ENCODE measurements at regions not wholly inside any gene's neighbourhood (a gene's known extent, or its start where the extent isn't known, plus 50 kb on each side); places are given as distances from the start of the nearest gene placed in this dataset.
A peak's percentile ranks its signal among the peaks of the same experiment; 100 is the strongest.
"Not testable (repeated sequence)": the region's sequence is repeated elsewhere in the genome, so short reads cannot be mapped to it uniquely, and the experiment has no call there.

DNA sequence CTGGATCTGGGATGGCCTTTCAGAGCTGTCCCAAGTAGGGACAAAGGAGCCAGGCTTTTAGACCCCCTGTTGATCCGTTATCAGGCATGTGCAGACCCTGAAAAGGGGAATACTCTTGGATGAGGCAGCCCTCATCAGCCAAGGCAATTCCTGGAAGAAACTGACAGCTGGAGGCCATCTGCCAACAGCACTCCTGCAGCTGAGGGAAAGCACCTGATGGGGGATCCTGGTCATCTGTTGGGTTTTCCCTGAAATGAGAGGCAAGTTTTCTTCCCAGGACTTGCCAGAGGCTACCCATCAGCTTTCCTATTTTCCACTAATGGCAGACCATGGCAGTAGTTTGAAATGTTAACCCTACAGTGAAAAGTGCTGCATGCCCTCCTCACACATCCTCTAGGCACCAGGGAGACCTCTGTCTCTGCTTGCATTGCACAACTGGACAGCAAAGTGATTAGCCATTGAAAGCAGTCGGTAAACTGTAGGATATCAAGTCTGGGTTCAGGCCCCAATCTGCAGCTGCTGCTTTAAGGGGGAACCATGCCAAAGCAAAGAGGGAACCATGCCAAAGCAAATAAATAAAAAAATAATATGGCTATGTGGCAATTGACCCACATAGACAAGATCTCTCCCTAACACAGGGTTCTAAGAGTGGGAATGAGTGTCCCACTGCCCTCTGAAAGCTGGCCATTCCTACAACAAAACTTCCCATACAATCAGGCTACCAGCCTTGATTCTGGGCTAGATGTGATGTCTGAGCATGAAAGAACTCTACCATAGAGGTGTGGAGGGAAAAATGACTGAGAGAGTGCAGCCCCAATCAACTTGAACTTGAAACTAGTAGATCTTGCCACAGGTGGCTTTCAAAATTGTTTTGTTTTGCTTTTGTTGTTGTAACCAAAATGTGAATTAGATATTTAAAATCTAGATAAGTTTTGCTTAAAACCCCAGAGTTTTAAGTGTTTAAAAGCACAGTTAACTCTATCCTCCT lies 232.0 kb upstream of the STT3B start:
- no peak for DNase-seq

DNA sequence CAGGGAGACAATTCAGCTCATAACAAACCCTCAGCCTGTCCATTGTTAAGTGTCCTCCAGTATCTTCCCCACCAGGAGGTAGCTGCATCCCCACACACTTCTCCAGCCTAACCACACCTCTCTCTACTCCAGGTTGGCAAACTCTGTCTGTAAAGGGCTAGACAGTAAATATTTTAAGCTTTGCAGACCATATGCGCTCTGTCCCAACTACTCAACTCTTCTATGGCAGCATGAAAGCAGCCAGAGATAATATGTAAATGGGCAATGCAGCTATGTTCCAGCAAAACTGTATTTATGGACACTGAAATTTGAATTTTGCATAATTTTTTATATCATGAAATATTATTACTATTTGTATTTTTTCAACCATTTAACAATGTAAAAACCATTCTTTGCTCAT lies 230.4 kb upstream of the STT3B start:
- DNase-seq, result no peak

DNA sequence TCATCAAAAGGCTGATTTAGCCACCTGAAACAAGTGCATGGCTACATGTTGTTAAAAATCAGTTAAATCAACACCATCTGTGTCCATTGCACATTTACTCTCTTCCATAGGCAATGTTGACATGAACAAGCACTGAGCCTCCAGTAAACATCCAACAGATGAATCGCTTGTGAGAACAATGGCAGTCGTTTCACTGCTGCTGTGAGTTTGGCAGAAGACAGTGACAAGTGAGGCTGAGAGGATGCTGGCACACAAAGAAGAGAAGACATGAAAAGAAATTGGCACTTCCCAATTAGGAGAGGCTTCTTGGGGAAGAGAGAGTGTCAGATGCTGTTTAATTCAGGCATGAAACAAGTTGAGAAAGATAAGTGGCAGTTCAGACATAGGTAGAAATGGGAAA lies 227.4 kb upstream of the STT3B start:
- DNase-seq, result no peak

DNA sequence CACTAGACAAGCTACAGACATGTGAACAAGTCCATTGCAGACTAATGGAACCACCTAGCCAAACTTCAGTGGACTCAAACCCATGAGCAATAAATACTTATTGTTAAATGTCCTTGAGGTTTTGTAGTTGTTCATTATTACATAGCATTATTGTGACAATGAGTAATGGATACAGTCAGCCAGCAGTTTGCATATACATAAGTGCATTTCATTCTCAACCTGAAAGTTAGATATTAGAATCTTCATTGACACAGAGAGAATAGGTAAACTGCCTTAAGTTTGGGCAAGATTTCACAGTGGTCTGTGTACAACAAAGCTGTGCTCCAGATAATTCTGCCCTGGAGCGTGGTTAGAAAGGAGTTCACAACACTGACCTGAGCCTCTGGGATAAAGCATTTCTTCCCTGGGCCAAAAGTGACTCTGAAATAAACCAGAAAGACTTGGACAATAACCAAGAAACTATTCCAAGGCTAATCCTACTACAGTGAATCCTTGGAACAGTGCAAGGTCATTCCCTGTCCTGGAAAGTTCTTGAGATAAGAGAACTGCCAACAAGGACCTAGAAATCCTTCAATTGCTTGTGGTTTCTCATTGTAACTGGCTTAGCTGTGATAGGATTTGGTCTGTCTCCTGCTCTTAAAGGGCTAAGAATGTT lies 225.5 kb upstream of the STT3B start:
- no peak for DNase-seq

DNA sequence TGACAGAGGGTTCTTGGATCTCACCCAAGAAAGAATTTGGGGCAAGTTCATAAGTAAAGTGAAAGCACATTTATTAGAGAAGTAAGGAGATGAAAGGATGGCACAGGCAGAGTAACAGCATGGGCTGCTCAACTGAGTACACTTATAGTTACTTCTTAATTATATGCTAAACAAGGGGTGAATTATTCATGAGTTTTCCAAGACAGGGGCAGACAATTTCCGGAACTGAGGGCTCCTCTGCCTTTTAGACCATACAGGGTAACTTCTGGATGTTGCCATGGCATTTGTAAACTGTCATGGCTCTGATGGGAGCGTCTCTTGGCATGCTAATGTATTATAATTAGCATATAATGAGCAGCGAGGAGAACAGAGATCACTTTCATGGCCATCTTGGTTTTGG lies 221.2 kb upstream of the STT3B start:
- no peak for DNase-seq

DNA sequence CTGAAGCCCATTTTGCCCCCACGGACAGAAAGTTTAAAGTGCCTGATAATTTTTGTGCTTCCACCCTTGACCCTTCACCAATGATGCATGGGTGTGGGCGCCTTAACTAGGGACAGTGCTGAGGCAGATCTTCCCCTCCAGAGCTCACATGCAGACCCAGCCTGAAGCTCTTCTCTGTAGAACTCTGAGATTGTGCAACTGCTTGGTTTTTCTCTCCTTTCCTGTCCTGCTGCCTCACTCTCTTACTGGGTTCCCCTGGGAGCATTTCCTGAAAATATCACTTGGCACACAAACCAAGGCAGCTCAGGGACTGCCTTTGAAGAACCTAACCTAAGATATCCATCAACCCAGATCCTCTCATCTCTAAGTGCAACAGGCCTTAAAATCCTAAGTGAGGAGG lies 220.3 kb upstream of the STT3B start:
- no peak for DNase-seq

DNA sequence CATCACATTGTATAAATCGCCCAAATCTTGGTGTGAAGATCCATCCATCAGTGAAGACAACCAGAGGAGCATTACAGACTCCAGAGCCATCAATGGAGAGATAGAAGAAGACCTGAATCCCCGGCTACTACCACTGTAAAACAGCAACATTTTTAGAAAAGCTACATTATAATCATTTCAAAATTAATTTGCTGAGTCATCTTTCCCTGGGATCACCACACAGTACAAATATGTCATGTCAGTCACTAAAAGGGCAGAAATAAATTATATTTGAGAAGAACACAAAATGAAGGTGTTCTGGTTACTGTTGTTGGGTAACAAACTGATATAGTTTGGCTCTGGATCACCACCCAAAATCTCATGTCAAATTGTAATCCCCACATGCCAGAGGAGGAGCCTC lies 218.5 kb upstream of the STT3B start:
- no peak for DNase-seq

DNA sequence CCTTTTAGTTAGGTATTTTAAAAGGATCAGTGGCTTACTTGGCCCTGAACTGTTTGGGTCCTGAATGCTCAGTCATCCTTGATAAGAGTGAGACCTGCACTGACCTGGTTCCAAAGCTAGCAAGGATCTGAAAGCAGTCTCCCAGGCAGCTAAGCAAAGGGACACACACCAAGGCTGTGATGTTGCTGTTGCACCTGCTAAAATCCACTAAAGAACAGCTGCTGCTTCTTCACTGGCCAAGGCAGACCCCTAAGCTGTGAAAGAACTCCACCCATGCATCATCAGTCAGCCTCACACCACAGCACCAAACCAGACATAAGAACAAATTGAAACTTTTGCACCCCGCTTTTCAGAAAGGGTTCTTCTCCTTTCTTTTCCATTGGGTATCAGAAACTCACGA lies 213.4 kb upstream of the STT3B start:
- DNase-seq, result no peak

DNA sequence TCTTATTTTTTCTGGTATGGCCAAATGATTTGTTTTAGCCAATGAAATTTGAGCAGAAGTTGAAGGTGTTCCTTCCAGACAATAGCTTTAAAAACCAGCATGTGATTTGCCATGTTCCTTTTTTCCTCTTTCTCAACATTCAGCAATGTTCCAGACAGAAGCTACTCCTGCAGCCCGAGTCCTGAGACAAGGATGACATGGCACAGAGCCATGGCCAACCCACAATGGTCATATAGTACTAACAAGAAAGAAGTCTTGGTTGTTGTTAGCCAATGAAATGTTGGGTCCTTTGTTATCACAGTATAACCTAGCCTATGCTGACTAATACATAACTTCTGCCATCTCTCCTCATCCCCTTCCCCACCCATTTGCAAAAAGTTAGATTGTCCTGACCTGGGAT lies 211.1 kb upstream of the STT3B start:
- DNase-seq, result no peak

DNA sequence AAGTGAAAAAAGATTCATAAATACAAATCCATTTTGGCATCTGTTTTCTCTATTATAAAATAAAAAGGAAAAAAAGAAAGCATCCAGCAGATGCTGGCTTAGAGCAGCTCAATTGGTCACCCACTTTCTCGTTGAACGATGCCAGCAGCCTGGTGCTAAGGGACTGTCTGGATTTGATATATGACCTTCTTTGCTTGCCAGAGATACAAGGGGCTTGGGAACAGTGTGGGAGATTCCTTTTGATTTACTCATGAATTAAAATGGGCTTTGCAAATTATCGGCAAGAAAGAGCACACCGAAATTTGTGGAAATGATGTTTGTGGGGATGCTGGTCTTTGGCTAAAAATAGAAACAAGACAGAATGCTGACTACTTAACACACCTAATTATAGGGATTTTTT lies 210.3 kb upstream of the STT3B start:
- no peak for DNase-seq

DNA sequence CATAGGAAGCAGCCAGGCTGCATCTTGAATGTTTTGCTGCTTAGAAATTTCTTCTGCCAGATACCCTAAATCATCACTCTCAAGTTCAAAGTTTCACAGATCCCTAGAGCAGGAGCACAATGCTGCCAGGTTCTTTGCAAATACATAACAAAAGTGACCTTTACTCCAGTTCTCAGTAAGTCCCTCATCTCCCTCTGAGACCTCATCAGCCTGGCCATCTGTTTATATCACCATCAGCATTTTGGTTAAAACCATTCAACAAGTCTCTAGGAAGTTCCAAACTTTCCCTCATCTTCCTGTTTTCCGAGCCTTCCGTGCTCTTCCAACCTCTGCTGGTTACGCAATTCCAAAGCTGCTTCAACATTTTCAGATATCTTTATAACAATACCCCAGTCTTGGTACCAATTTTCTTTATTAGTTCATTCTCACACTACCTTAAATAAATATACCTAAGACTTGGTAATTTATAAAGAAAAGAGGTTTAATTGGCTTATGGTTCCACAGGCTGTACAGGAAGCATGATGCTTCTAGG lies 204.8 kb upstream of the STT3B start:
- not testable (repeated sequence) for DNase-seq

DNA sequence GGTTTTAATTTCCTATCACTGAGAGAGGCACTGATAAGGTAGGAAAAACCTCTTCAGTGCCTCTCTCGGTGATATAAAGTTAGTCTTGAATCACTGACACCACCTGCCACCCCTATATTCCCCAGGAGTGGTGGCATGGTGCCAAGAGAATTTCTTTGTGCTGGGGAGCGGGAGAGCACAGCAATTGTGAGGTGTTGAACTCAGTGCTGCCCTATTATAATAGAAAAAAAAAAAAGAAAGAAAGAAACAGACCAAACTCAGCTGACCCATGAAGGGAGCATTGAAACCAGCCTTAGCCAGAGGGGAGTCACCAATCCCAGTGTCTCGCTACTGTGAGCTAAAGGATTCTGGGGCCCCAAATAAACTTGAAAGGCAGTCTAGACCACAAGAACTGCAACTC lies 201.4 kb upstream of the STT3B start:
- DNase-seq, result no peak

DNA sequence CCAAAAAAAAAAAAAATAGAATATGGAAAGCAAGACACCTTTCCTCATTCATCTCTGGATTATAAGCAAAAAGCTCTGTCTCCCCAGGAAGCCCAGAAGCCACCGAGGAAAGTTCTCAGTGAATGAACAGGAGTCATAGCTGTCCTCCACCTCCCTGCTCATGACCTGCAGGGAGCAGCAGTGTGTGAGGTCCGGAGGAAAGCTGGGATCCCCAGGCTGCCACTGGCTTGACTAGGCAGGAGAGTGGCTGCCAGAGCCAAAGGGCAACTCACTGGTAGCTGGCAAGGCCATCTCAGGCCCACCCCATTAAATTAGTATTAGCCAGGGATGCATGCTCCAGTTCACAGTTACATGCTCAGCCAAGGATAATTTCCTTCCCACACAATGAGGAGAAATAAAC lies 191.6 kb upstream of the STT3B start:
- DNase-seq, result no peak

DNA sequence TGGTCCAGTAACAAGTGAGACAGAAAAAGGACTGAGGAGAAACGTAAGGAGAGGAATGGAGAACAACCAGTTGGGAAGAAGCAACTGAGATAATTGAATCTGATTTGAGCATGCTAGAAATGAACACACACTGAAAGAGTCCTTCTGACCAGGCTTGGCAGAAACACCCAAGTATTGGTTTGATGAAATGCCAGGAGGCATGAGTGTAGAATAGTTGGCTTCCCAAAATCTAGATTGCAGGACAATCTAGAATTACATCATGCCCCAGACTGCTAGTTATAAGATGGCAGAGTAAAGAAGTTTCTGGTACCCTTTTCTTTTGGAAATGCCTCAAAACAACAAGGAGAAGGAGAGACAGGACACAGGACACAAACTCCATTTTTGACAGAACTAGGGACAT lies 189.7 kb upstream of the STT3B start:
- no peak for DNase-seq

DNA sequence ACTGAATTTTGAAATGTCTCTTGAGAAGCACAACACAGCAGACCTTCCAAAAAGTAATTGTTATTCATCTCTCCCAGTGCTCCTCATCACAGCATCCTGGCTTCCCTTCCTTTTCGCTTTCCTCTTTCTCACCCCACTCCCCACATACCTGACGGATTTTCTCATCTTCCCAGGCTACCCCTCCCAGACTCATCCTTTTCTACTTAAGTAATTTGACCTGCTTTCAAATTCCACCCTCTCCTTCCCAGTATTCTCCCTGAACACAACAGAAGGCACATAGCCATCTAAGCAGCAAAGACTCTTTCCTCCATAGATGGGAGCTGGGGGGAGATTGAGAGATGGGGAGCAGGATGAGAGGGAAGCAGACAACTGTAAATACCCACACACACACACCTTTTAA lies 187.1 kb upstream of the STT3B start:
- no peak for DNase-seq

DNA sequence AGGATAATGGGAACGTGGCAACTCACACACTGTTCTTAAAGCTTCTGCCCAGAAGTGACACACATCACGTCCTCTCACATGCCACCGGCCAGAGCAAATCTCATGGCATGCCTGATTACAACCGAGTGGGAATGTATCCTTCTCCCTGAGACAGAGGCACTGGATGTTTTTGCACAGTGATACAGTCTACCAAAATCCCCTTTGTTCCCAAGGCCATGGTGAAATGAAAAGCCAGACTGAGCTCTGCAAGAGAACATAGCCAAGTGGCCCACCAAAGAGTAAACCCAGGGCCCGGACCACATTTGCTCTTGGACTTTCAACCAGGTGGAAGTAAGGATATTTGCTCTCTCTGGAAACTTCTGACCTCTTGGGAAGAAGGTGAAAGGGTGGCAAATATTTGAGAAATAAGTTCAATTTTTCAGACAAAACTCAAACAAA lies 186.2 kb upstream of the STT3B start:
- no peak for DNase-seq

DNA sequence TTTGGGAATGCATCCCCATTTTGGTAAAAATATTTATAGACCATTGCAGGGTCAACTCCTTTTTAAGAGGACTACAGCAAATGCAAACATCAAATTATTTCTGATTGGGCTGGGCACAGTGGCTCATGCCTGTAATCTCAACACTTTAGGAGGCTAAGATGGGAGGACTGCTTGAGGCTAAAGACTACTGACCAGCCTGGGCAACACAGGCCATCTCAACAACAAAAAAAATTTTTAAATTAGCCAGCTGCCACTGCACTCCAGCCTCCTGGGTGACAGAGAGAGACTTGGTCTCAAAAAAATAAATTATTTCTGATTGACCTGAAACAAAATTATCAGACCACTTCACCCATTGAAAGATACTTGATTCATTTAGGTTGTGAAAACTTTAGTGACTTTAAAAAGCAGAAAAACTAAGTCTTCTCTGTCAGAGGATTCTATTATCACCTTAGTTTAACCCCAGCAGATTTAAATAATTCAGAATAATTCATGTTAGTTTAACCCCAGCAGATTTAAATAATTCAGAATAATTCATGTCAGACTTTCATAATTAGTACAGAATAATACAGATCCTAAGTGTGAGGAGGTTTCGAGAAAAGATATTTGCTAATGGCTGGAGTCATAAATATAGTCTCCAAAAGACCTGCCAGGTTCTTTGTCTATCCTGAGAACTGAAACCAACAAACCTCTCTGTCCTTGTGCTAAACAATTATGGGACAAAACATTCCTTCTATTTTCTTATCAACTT lies 183.6 kb upstream of the STT3B start:
- no peak for DNase-seq

DNA sequence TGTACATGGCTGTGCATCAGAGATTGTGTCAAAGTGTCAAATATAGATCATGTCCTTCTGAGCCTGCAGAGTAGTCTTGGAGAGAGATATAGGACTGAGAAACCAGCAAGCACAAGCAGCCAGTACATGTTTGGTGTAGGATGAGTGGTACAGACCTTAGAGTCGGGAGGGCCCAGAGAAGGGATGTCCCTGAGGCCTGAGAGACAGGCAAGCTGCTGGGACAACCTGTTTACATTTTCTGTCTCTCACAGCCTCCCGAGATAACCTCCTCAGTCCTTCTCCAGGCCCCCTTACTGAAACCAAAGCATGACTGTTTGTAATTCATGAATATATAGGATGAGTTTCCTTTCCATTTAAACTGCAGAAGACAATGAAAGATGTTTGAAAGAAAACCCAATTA lies 182.4 kb upstream of the STT3B start:
- DNase-seq, result no peak

DNA sequence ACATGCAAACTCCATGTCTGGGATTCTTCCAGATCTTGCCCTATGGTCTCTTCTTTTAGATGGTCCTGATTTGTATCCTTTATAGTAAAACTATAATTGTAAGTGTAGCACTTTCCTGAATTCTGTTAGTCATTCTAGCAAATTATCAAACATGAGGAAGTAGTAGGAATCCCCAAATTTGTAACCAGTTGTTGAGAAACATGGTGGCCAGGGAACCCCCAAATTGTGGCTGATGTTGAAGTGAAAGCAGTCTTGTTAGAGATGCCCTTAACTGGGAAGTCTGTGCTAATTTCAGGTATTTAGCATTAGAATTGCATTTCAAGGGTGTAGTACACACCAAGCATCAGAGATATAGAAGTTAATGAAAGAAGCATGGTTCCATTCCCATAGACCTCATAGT lies 180.4 kb upstream of the STT3B start:
- peak; percentile 56 for DNase-seq

DNA sequence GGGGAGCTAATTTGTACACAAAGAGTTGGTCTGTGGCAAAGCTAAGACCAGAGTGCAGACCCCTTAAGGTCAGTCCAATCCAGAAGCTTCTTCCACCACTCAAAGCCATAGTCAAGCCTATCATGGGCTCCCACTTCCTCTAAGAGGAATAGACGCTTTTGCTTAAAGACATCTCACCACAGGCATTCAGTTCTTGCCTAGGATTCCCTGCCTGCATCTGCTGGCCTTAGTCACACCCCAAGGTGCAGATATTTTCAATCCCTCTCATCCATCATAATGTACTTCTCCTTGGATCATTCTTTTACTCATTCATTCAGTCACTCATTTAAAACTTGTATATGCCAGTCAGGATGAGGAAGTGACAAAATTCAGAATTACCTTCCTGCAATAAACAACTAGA lies 179.6 kb upstream of the STT3B start:
- DNase-seq, result no peak

DNA sequence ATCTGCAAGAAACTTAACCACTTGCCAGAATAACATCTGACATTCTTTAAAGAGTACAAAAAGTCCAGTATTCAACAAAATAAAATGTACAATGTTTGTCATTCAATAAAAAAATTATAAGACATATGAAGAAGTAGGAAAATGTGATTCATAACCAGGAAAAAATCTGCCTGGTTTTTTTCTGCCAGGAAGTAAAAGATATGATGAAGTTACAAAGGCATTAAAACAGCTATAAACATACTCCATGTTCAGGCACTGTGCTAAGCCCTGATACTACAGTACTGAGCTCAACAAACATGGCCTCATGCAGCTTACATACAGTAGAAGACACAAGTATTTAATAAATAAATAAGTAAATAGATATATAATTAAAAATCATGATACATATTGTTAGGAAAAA lies 178.4 kb upstream of the STT3B start:
- no peak for DNase-seq

DNA sequence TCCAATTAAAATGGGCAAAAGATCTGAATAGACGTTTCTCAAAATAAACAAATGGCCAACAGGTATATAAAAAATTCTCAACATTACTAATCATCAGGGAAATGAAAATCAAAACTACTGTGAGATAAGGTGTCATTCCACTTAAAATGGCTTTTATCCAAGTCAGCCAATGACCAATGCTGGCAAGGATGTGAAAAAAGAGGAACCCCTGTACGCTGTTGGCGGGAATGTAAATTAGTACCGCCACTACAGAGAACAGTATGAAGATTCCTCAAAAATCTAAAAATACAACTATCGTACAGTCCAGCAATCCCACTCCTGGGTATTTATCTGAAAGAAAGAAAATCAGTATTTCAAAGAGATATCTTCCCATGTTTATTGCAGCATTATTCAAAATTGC lies 176.9 kb upstream of the STT3B start:
- DNase-seq, result no peak

DNA sequence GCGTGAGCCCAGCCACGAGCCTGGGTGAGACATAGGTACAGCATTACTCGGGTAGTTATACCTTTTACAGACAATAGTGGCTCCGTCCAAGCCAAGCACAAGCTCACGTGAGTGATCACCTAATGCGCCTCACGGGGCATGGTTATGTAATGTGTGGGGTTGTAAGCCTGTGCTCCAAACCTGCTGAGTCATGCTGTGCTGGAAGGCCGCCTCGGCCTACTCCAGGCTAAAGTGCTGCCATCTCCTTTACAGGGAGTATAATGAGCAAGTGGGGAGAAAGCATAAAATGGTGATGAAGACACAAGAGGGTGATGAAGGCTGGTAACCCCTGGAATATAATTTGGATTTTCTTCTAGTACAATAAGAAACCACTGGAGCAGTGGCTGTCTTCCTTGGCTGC lies 175.8 kb upstream of the STT3B start:
- DNase-seq, result no peak

DNA sequence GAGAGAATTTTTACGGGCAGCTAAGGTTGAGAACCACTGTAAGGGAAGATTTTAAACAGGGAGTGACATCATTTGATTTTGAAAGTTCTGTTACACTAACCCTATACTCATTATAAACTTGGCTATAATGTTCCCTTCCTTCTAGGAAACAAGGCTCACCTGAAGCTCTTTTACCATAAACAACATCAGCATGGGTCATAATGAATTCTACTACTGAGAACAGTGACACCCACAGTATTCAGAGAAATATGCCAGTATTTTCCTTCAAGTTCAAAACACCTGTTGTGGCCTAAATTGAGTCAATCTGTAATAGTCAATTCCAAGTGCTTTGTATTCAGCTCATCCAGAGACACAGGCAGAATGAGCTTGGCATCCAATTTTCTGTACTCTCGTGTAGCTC lies 175.3 kb upstream of the STT3B start:
- no peak for DNase-seq

All from inflammatory macrophage treated with lipopolysaccharide for 4 hours (primary cell).